Suprapubic skin (tissue), 4 donors: ENCODE measurements at regions not wholly inside any gene's neighbourhood (a gene's known extent, or its start where the extent isn't known, plus 50 kb on each side); places are given as distances from the start of the nearest gene placed in this dataset.

ENCODE experiments used
- DNase-seq, 2 donors: peaks; one replicate each; pipeline ENCODE4 v3.0.0-alpha.2; 2019; ENCODE audit warnings: low spot score in 2 of 2
- H3K27ac ChIP-seq: fragments of 200-600 bp; sonication (generic); one replicate; pipeline ENCODE4 v1.5.1; 2019
- H3K27me3 ChIP-seq: fragments of 200-600 bp; sonication (generic); one replicate; pipeline ENCODE4 v1.5.1; 2019
- H3K36me3 ChIP-seq: fragments of 200-600 bp; sonication (generic); one replicate; pipeline ENCODE4 v1.5.1; 2019
- H3K4me1 ChIP-seq: fragments of 200-600 bp; sonication (generic); one replicate; pipeline ENCODE4 v1.5.1; 2019
- H3K4me3 ChIP-seq: fragments of 200-600 bp; sonication (generic); one replicate; pipeline ENCODE4 v1.5.1; 2019; ENCODE audit warnings: mild to moderate bottlenecking
- H3K9me3 ChIP-seq: fragments of 200-600 bp; sonication (generic); one replicate; pipeline ENCODE4 v1.5.1; 2019
- CTCF ChIP-seq, 2 donors: fragments of 200-600 bp in 1 of 2; fragments of 450-650 bp in 1 of 2; sonication (generic) in 1 of 2; IDR thresholded peaks; one replicate each; pipeline ENCODE4 v1.5.1; 2016 to 2019; ENCODE audit warnings: antibody characterized with exemption in 2 of 2, mild to moderate bottlenecking in 1 of 2, moderate library complexity in 1 of 2
- EP300 ChIP-seq: sonication (generic); formaldehyde crosslinking; IDR thresholded peaks from one replicate; pipeline ENCODE4 v1.6.1; 2017; ENCODE audit warnings: antibody characterized with exemption
- POLR2A ChIP-seq, 2 donors: fragments of 450-650 bp; IDR thresholded peaks; one replicate each; pipeline ENCODE4 v1.6.1; 2017; ENCODE audit warnings: antibody characterized with exemption in 2 of 2, mild to moderate bottlenecking in 2 of 2, moderate library complexity in 2 of 2
- POLR2AphosphoS5 ChIP-seq, 3 donors: sonication (generic); formaldehyde crosslinking; IDR thresholded peaks; one replicate each; pipeline ENCODE4 v1.6.1; 2017; ENCODE audit warnings: antibody characterized with exemption in 3 of 3
- WGBS: methylation state at CpG from one replicate; pipeline ENCODE4 v1.1.5; 2018; 5-methylcytosine and 5-hydroxymethylcytosine counted together

- Histone ChIP-seq H3K36me3 (no peaks in the 10 kb centered on the region), H3K4me3 (no peak overlapping the region), H3K4me1 (no peaks in the 10 kb centered on the region), H3K27ac (no peak overlapping the region), H3K27me3 (no peaks in the 10 kb centered on the region), H3K9me3 (no peaks in the 10 kb centered on the region)
- no peak for DNase-seq
- TF ChIP-seq CTCF (IDR thresholded peaks at IDR 0.05) (no peak), EP300 (no peak), POLR2A (IDR thresholded peaks at IDR 0.05) (no peak), POLR2AphosphoS5 (IDR thresholded peaks at IDR 0.05) (no peak)
Observed at GRCh38 chr2:21281384-21281783, 157.6 kb downstream of the TDRD15 start.

- WGBS = 32% methylated on average over 8 of the region's 8 CpGs
- DNase-seq = no peak
Observed at GRCh38 chr2:21281791-21282514, 158.2 kb downstream of the TDRD15 start.

GRCh38 chr2:21282515-21282898 lies 158.7 kb downstream of the TDRD15 start:
- no peak for DNase-seq
- WGBS = 71% methylated on average over 2 of the region's 2 CpGs

More at GRCh38 chr2:21281791-21282514, 158.2 kb downstream of the TDRD15 start:
- Histone ChIP-seq H3K4me3 (no peak overlapping the region), H3K9me3 (no peaks in the 10 kb centered on the region), H3K27ac (no peak overlapping the region), H3K4me1 (no peaks in the 10 kb centered on the region), H3K36me3 (no peaks in the 10 kb centered on the region), H3K27me3 (no peaks in the 10 kb centered on the region)
- TF ChIP-seq EP300 = no peak
- TF ChIP-seq POLR2A (IDR thresholded peaks at IDR 0.05) = no peak
- TF ChIP-seq POLR2AphosphoS5 (IDR thresholded peaks at IDR 0.05) = no peak
- TF ChIP-seq CTCF (IDR thresholded peaks at IDR 0.05) = no peak

GRCh38 chr2:21288299-21288698 lies 164.5 kb downstream of the TDRD15 start:
- H3K4me3 ChIP-seq = no peak overlapping the region
- no peak overlapping the region for H3K27ac ChIP-seq
- DNase-seq = no peak
- H3K4me1 ChIP-seq = peaks cover 4% of the 10 kb centered on the region
- no peaks in the 10 kb centered on the region for H3K9me3 ChIP-seq
- 69% methylated on average over 2 of the region's 2 CpGs for WGBS
- TF ChIP-seq POLR2A (IDR thresholded peaks at IDR 0.05) (no peak), EP300 (no peak), CTCF (IDR thresholded peaks at IDR 0.05) (no peak), POLR2AphosphoS5 (IDR thresholded peaks at IDR 0.05) (no peak)
- no peaks in the 10 kb centered on the region for H3K27me3 ChIP-seq
- no peaks in the 10 kb centered on the region for H3K36me3 ChIP-seq

More at GRCh38 chr2:21282515-21282898, 158.7 kb downstream of the TDRD15 start:
- no peaks in the 10 kb centered on the region for H3K27me3 ChIP-seq
- no peaks in the 10 kb centered on the region for H3K36me3 ChIP-seq
- no peak overlapping the region for H3K27ac ChIP-seq
- no peak overlapping the region for H3K4me3 ChIP-seq
- TF ChIP-seq CTCF (IDR thresholded peaks at IDR 0.05) (no peak), EP300 (no peak), POLR2A (IDR thresholded peaks at IDR 0.05) (no peak), POLR2AphosphoS5 (IDR thresholded peaks at IDR 0.05) (no peak)
- H3K4me1 ChIP-seq = no peaks in the 10 kb centered on the region
- H3K9me3 ChIP-seq = no peaks in the 10 kb centered on the region

GRCh38 chr2:21288739-21289520 lies 165.2 kb downstream of the TDRD15 start:
- 37% methylated on average over 8 of the region's 8 CpGs for WGBS
- Histone ChIP-seq H3K4me3 (no peak overlapping the region), H3K4me1 (peaks cover 4% of the 10 kb centered on the region), H3K27me3 (no peaks in the 10 kb centered on the region), H3K9me3 (no peaks in the 10 kb centered on the region), H3K36me3 (no peaks in the 10 kb centered on the region), H3K27ac (no peak overlapping the region)
- TF ChIP-seq CTCF (IDR thresholded peaks at IDR 0.05) = no peak
- no peak for TF ChIP-seq POLR2A (IDR thresholded peaks at IDR 0.05)
- no peak for TF ChIP-seq EP300
- TF ChIP-seq POLR2AphosphoS5 (IDR thresholded peaks at IDR 0.05) = no peak
- no peak for DNase-seq
